ENCODE measurements at regions not wholly inside any gene's neighbourhood (a gene's known extent, or its start where the extent isn't known, plus 50 kb on each side); places are given as distances from the start of the nearest gene placed in this dataset.
"Not testable (repeated sequence)": the region's sequence is repeated elsewhere in the genome, so short reads cannot be mapped to it uniquely, and the experiment has no call there.

DNA sequence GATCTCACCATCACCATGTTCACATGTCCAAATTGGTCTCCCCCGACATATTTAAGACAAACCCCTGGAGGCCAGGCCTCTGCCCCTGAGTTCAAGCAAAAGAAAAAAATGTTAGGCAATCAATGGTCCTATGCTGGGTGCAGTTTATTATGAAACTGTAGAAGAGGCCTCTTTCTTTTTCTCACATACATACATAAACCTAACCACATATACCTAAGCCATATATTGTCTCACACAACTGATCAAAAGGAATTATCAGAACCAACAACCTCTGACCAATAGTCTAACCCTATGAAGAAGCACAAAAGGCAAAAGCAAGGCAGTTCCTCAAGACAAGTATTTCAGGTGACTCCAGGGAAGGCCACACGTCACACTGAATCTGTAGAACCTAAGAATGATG, 49.9 kb downstream of the ILRUN start:
- TF ChIP-seq POLR2AphosphoS5 (IDR thresholded peaks at IDR 0.05; ENCODE audit: low read depth, low read length), result no peak
- no peak for TF ChIP-seq POLR2A (IDR thresholded peaks at IDR 0.05; ENCODE audit: low read depth, low read length)
- no peak for TF ChIP-seq TAF1 (IDR thresholded peaks at IDR 0.05; ENCODE audit: borderline replicate concordance, low read depth, low read length)
- no peak for DNase-seq (ENCODE audit: insufficient read length)
- FAIRE-seq, result no peak

DNA sequence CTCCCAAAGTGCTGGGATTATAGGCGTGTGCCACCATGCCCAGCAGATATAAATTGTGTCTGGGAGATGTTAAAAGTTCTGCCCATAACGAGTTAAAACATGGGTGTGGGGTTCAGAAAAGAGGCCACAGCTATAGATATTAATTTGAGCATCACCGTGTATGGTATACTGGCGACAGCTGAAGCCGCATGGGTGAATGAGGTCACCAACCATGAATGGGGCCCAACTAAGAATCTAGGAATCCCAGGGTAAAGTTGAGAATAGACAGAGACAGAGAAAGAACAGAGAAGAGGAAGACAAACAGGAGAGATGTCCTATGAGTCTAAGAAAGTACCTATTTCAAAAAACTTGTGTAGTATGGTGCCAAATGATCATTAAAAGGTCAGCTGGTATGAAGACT, 50.9 kb downstream of the ILRUN start:
- TF ChIP-seq POLR2A (IDR thresholded peaks at IDR 0.05; ENCODE audit: low read depth, low read length) (no peak), POLR2AphosphoS5 (IDR thresholded peaks at IDR 0.05; ENCODE audit: low read depth, low read length) (no peak), TAF1 (IDR thresholded peaks at IDR 0.05; ENCODE audit: borderline replicate concordance, low read depth, low read length) (no peak)
- FAIRE-seq, result no peak
- DNase-seq (ENCODE audit: insufficient read length), result no peak

DNA sequence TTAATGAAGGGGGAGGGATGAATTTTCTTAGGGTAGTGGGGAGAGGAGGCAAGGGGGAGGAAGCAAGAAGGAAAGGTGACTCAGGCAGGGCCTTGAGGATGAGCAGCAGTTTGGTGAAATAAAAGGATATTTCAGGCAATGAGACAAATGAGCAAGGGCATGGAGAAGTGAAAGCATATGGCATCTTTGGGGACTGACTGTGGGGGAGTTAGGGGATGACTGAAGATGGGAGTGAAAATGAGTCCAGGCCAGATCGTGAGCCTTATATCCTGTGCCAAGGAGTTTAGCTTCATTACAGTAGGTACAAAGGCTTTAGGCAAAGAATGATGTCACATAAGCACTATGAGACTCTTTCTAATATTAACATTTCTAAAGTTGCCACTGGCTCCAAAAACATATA, 51.9 kb downstream of the ILRUN start:
- FAIRE-seq, result peak; percentile 44
- no peak for DNase-seq (ENCODE audit: insufficient read length)
- TF ChIP-seq TAF1 (IDR thresholded peaks at IDR 0.05; ENCODE audit: borderline replicate concordance, low read depth, low read length) (no peak), POLR2AphosphoS5 (IDR thresholded peaks at IDR 0.05; ENCODE audit: low read depth, low read length) (no peak), POLR2A (IDR thresholded peaks at IDR 0.05; ENCODE audit: low read depth, low read length) (no peak)

DNA sequence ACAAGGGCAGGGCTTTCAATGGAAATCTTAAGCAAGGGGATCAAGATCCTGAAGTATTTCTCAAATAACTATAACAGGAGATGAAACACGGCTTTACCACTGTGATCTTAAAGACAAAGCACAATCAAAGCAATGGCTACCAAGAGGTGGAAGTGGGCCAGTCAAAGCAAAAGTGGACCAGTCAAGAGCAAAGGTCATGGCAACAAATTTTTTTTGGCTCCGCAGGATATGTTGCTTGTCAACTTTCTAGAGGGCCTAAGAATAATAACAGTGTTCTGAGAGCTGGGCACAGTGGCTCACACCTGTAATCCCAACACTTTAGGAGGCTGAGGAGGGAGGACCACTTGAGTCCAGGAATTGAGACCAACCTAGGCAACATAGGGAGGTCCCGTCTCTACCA, 54.1 kb downstream of the ILRUN start:
- FAIRE-seq (no peak), DNase-seq (ENCODE audit: insufficient read length) (no peak)
- TF ChIP-seq POLR2AphosphoS5 (IDR thresholded peaks at IDR 0.05; ENCODE audit: low read depth, low read length) (no peak), TAF1 (IDR thresholded peaks at IDR 0.05; ENCODE audit: borderline replicate concordance, low read depth, low read length) (no peak), POLR2A (IDR thresholded peaks at IDR 0.05; ENCODE audit: low read depth, low read length) (no peak)

DNA sequence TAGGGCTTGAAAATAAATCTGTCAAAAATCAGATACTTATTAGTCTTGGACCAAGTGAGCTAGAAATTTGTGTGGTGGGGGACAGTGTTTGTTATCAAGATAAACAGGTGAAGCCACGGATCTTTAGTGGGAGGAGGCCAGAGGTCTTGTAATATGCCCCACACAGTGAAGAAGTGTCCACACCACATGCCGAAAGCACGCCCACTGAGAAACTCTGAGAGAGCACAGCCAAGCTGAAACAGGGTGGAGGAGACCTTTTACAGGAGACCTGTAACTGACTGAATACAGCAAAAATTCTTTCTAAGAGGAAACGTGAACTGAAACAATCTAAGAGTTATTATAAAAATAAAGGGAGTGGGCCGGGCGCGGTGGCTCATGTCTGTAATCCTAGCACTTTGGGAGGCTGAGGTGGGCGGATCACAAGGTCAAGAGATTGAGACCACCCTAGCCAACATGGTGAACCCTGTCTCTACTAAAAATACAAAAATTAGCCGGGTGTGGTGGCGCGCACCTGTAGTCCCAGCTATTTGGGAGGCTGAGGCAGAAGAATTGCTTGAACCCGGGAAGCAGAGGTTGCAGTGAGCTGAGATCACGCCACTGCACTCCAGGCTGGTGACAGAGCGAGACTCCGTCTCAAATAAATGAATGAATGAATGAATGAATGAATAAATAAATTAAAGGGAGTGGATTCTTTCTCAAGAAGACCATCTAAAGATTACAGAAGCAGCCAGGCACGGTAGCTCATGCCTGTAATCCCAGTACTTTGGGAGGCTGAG, 56.3 kb downstream of the ILRUN start:
- peak; percentile 86 for FAIRE-seq
- DNase-seq (ENCODE audit: insufficient read length), result not testable (repeated sequence)

DNA sequence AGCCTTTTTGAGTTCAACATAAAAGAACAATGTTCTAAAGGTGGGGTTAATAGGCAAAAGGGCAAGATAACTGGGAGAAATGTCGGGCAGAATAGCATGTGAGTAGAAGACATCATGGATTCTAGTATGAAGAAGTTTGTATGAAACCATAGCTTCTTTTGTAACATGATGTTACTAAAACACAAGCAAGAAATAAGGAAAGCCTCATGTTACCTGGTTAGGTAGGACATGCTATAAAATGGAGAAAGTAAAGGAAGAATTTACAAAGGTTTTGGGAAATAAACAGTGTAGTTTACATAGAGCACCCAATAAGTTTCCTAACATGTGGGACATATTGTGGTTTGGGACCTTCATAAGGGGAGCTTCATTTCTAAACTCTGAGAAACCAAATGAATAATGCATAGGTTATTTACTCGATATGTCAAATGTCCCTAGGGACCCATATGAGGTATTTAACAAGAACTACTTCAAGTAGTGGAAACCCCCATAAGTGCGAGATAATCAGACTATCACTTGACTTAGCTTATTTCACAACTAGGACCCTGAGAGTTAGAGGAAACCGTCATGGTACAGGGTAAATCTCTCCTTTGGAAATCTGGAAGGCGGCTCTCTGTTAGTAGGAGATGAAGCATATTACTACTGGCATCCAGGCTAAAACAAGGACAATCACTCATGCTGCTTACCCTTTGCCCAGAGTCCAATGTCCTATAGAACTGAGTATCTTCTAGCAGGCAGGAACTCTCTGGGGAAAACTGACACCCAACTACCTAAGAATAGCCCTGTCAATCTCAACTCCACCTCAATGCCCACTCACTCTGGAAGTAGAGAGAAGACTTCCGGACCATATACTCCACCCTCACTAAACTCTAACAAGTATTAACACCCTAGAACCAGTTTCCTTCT, 57.5 kb downstream of the ILRUN start:
- TF ChIP-seq TAF1 (IDR thresholded peaks at IDR 0.05; ENCODE audit: borderline replicate concordance, low read depth, low read length), result no peak
- no peak for TF ChIP-seq POLR2AphosphoS5 (IDR thresholded peaks at IDR 0.05; ENCODE audit: low read depth, low read length)
- TF ChIP-seq POLR2A (IDR thresholded peaks at IDR 0.05; ENCODE audit: low read depth, low read length), result no peak; the same call in 1 of the 2 replicates
- DNase-seq (ENCODE audit: insufficient read length), result no peak
- peak; percentile 92 for FAIRE-seq

DNA sequence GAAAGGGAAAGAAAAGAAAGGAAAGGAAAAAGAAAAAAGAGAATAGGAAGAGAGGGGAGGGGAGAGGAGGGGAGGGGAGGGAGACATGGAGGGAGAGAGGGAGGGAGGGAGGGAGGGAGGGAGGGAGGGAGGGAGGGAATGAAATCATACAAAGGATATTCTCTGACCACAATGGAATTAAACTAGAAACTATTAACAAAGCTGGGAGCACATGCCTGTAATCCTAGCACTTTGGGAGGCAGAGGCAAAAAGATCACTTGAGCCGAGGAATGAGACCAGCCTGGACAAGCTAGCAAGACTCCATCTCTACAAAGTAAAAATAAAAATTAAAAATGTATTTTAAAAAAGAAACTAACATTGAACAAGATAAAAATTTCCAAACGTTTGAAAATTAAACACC, 62.8 kb downstream of the ILRUN start:
- no peak for TF ChIP-seq TAF1 (IDR thresholded peaks at IDR 0.05; ENCODE audit: borderline replicate concordance, low read depth, low read length)
- no peak for TF ChIP-seq POLR2A (IDR thresholded peaks at IDR 0.05; ENCODE audit: low read depth, low read length)
- no peak for TF ChIP-seq POLR2AphosphoS5 (IDR thresholded peaks at IDR 0.05; ENCODE audit: low read depth, low read length)
- DNase-seq (ENCODE audit: insufficient read length), result no peak
- FAIRE-seq, result no peak

DNA sequence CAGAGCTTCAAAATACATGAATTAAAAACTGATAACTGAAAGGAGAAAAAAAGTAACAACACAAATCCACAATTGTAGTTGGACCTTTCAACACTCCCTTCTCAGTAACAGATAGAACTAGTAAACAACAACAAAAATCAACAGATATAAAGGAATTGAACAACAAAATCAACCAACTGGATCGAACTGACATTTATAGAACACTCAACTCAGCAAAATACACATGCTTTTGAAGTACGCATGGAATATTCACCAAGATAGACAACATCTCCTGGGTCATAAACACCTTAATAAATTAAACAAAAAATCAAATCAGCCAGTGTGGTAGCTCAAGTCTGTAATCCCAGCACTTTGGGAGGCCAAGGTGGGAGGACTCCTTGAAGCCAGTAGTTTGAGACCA, 63.3 kb downstream of the ILRUN start:
- DNase-seq (ENCODE audit: insufficient read length) (no peak), FAIRE-seq (no peak)
- TF ChIP-seq POLR2A (IDR thresholded peaks at IDR 0.05; ENCODE audit: low read depth, low read length) (no peak), POLR2AphosphoS5 (IDR thresholded peaks at IDR 0.05; ENCODE audit: low read depth, low read length) (no peak), TAF1 (IDR thresholded peaks at IDR 0.05; ENCODE audit: borderline replicate concordance, low read depth, low read length) (no peak)

DNA sequence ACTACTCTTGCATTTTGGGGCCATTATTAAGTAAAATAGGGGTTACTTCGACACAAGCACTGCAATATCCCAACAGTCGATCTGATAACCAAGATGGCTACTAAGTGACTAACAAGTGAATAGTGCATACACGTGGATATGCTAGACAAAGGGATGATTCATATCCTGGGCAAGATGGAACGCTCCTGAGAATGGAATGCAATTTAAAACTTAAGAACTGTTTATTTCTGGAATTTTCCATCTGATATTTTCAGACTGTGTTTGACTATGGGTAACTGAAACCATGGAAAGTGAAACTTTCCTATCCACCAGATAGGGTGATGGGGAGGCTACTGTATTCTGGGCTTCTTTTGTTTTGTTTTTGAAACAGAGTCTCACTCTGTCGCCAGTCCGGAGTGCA, 66.5 kb downstream of the ILRUN start:
- no peak for TF ChIP-seq POLR2A (IDR thresholded peaks at IDR 0.05; ENCODE audit: low read depth, low read length)
- TF ChIP-seq TAF1 (IDR thresholded peaks at IDR 0.05; ENCODE audit: borderline replicate concordance, low read depth, low read length), result no peak
- no peak for TF ChIP-seq POLR2AphosphoS5 (IDR thresholded peaks at IDR 0.05; ENCODE audit: low read depth, low read length)
- no peak for DNase-seq (ENCODE audit: insufficient read length)
- FAIRE-seq, result no peak

DNA sequence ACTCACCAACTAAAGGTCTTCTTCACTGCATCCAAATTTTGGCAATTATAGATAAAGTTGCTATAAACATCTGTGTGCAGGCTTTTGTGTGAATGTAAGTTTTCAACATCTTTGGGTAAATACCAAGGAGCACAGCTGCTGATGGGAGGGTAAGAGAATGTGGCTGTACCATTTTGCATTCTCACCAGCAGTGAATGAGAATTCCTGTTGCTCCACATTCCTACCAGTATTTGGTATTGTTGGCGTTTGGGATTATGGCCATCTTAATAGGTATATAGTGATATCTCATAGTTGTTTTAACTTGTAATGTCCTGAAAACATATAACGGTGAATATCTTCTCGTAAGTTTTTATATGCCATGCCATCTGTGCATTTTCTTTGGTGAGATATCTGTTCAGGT, 69.3 kb downstream of the ILRUN start:
- DNase-seq (ENCODE audit: insufficient read length), result no peak
- TF ChIP-seq TAF1 (IDR thresholded peaks at IDR 0.05; ENCODE audit: borderline replicate concordance, low read depth, low read length) (no peak), POLR2AphosphoS5 (IDR thresholded peaks at IDR 0.05; ENCODE audit: low read depth, low read length) (no peak), POLR2A (IDR thresholded peaks at IDR 0.05; ENCODE audit: low read depth, low read length) (no peak)
- FAIRE-seq, result no peak

DNA sequence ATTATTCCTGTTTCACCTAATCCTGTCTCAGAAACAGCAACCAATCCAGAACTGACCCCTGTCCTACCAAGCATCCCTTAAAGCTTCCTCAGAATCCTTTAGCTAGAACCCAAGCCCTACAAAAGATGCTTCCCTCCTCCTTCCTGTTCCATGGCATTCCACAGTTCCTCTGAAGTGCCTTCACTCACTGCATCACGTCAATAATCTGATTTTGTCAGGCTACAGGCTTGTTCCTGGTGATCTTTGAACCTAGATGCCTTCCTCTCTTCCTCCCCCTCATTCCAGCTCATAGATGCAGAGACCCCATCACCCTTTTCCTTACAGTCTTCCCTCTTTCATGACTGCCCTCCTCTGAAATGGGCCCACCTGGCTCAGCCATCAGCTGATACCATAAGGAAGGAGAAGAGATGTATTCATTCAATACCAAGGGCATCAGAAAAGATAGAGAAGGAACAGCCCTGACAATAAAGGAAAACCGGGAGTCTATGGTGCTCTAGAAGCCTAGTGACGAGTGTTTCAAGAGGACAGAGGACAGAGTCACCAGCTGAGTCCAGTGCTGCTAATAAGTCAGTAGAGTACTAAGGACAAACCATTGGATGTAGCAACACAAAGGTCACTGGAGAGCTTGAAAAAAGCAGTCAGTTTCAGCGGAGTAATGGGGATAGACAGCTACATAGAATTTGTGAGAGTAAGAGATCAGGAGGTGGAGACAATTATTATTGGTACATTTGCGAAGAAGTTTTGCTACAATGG, 62.5 kb upstream of the SPDEF start:
- no peak for FAIRE-seq
- no peak for TF ChIP-seq POLR2A (IDR thresholded peaks at IDR 0.05; ENCODE audit: low read depth, low read length)
- TF ChIP-seq TAF1 (IDR thresholded peaks at IDR 0.05; ENCODE audit: borderline replicate concordance, low read depth, low read length), result no peak
- DNase-seq (ENCODE audit: insufficient read length), result no peak
